GM19397 (cell line): ENCODE measurements at regions not wholly inside any gene's neighbourhood (a gene's known extent, or its start where the extent isn't known, plus 50 kb on each side); places are given as distances from the start of the nearest gene placed in this dataset.
"Not testable (repeated sequence)": the region's sequence is repeated elsewhere in the genome, so short reads cannot be mapped to it uniquely, and the experiment has no call there.

Source experiments
- ATAC-seq: cut with Tn5 transposase; IDR thresholded peaks from one replicate; pipeline ENCODE4 v1.9.1; 2021; ENCODE audit warnings: mild to moderate bottlenecking, moderate library complexity; ENCODE audit not compliant: unreplicated experiment

GRCh38 chr14:105864651-105865265 is 338.4 kb downstream of the TMEM121 start:
- ATAC-seq, result no peak

- ATAC-seq, result no peak
These were observed 339.0 kb downstream of the TMEM121 start for GRCh38 chr14:105865266-105865903.

GRCh38 chr14:105865904-105866840 is 339.8 kb downstream of the TMEM121 start:
- no peak for ATAC-seq

- no peak for ATAC-seq
These were observed 340.5 kb downstream of the TMEM121 start for GRCh38 chr14:105866841-105867321.

- ATAC-seq, result no peak
These were observed 341.7 kb downstream of the TMEM121 start for GRCh38 chr14:105867961-105868599.

GRCh38 chr14:105871590-105871989 is 345.2 kb downstream of the TMEM121 start:
- ATAC-seq, result no peak

GRCh38 chr14:105873870-105874512 is 347.6 kb downstream of the TMEM121 start:
- no peak for ATAC-seq

GRCh38 chr14:105876158-105876557 is 349.8 kb downstream of the TMEM121 start:
- ATAC-seq, result no peak

GRCh38 chr14:105876829-105877228 is 350.4 kb downstream of the TMEM121 start:
- no peak for ATAC-seq

GRCh38 chr14:105877645-105878044 is 351.3 kb downstream of the TMEM121 start:
- no peak for ATAC-seq

GRCh38 chr14:105878125-105878524 is 351.7 kb downstream of the TMEM121 start:
- no peak for ATAC-seq

GRCh38 chr14:105878554-105878953 is 352.2 kb downstream of the TMEM121 start:
- ATAC-seq, result no peak

- no peak for ATAC-seq
These were observed 353.1 kb downstream of the TMEM121 start for GRCh38 chr14:105879503-105879866.

- ATAC-seq, result no peak
These were observed 353.6 kb downstream of the TMEM121 start for GRCh38 chr14:105879867-105880561.

GRCh38 chr14:105880616-105881015 is 354.2 kb downstream of the TMEM121 start:
- no peak for ATAC-seq

- ATAC-seq, result no peak
These were observed 354.9 kb downstream of the TMEM121 start for GRCh38 chr14:105881021-105881930.

GRCh38 chr14:105882011-105882410 is 355.6 kb downstream of the TMEM121 start:
- not testable (repeated sequence) for ATAC-seq

GRCh38 chr14:105882626-105883025 is 356.2 kb downstream of the TMEM121 start:
- no peak for ATAC-seq
